SK-N-SH treated with all-trans-retinoic acid at 6 μM for 48 hours (cell line): ENCODE measurements at regions not wholly inside any gene's neighbourhood (a gene's known extent, or its start where the extent isn't known, plus 50 kb on each side); places are given as distances from the start of the nearest gene placed in this dataset.

Source experiments
- ATAC-seq: fragments of 200-7000 bp; cut with Tn5 transposase; 3 replicates; pipeline ENCODE4 v1.9.1; 2020; ENCODE audit warnings: mild to moderate bottlenecking, moderate library complexity
- ARNTL ChIP-seq: fragments of 450-650 bp; formaldehyde crosslinking; IDR thresholded peaks from 2 replicates; pipeline ENCODE4 v1.5.0; 2020; ENCODE audit warnings: low read depth, mild to moderate bottlenecking, moderate library complexity, borderline replicate concordance
- CSDC2 ChIP-seq: fragments of 250-450 bp; sonication (Bioruptor Pico); IDR thresholded peaks from 2 replicates; pipeline ENCODE4 v1.5.0; 2020; ENCODE audit warnings: mild to moderate bottlenecking, moderate library complexity
- ESRRG ChIP-seq: fragments of 250-450 bp; sonication (Bioruptor Pico); IDR thresholded peaks from 2 replicates; pipeline ENCODE4 v1.6.1; 2021; ENCODE audit warnings: mild to moderate bottlenecking
- GLIS3 ChIP-seq: fragments of 250-450 bp; sonication (Bioruptor Pico); IDR thresholded peaks from 2 replicates; pipeline ENCODE4 v1.5.0; 2020; ENCODE audit warnings: mild to moderate bottlenecking, moderate library complexity
- ISL1 ChIP-seq: fragments of 250-450 bp; sonication (Bioruptor Pico); IDR thresholded peaks from 2 replicates; pipeline ENCODE4 v2.1.2; 2022; ENCODE audit warnings: mild to moderate bottlenecking, moderate library complexity
- OSR1 ChIP-seq: fragments of 250-450 bp; sonication (Bioruptor Pico); IDR thresholded peaks from 2 replicates; pipeline ENCODE4 v1.8.0; 2022; ENCODE audit warnings: moderate library complexity, mild to moderate bottlenecking, inconsistent platforms
- PPARA ChIP-seq: fragments of 250-450 bp; sonication (Bioruptor Pico); IDR thresholded peaks from 2 replicates; pipeline ENCODE4 v1.5.0; 2020; ENCODE audit warnings: mild to moderate bottlenecking, borderline replicate concordance
- RARB ChIP-seq: fragments of 250-450 bp; sonication (Bioruptor Pico); IDR thresholded peaks from 2 replicates; pipeline ENCODE4 v1.8.0; 2021; ENCODE audit warnings: mild to moderate bottlenecking, moderate library complexity
- SNAI2 ChIP-seq: fragments of 250-450 bp; sonication (Bioruptor Pico); IDR thresholded peaks from 2 replicates; pipeline ENCODE4 v1.5.0; 2020; ENCODE audit warnings: mild to moderate bottlenecking, moderate library complexity
- TCF4 ChIP-seq: fragments of 250-450 bp; sonication (Bioruptor Pico); IDR thresholded peaks from 2 replicates; pipeline ENCODE4 v1.8.0; 2021; ENCODE audit warnings: mild to moderate bottlenecking, moderate library complexity, borderline replicate concordance
- TOX ChIP-seq: fragments of 250-450 bp; sonication (Bioruptor Pico); IDR thresholded peaks from 2 replicates; pipeline ENCODE4 v1.8.0; 2021; ENCODE audit warnings: mild to moderate bottlenecking, moderate library complexity, borderline replicate concordance
- ZFP3 ChIP-seq: fragments of 250-450 bp; sonication (Bioruptor Pico); IDR thresholded peaks from 2 replicates; pipeline ENCODE4 v1.5.0; 2020; ENCODE audit warnings: mild to moderate bottlenecking, moderate library complexity
- ZFP30 ChIP-seq: fragments of 450-650 bp; formaldehyde crosslinking; IDR thresholded peaks from 2 replicates; pipeline ENCODE4 v1.5.0; 2022; ENCODE audit warnings: mild to moderate bottlenecking, moderate library complexity
- ZNF565 ChIP-seq: fragments of 450-650 bp; formaldehyde crosslinking; conservative IDR thresholded peaks from 2 replicates; pipeline ENCODE4 v1.5.0; 2020; ENCODE audit warnings: low read depth, mild to moderate bottlenecking, moderate library complexity
- ZNF70 ChIP-seq: fragments of 450-650 bp; formaldehyde crosslinking; IDR thresholded peaks from 2 replicates; pipeline ENCODE4 v1.5.0; 2020; ENCODE audit warnings: mild to moderate bottlenecking, moderate library complexity
- ZNF8 ChIP-seq: fragments of 450-650 bp; formaldehyde crosslinking; IDR thresholded peaks from 2 replicates; pipeline ENCODE4 v1.5.0; 2020; ENCODE audit warnings: mild to moderate bottlenecking, moderate library complexity
- TF ChIP-seq, protein P1 (sequence below): fragments of 250-450 bp; sonication (Bioruptor Pico); IDR thresholded peaks from 2 replicates; pipeline ENCODE4 v1.5.1; 2021; ENCODE audit warnings: mild to moderate bottlenecking, moderate library complexity
- TF ChIP-seq, protein P2 (sequence below): fragments of 250-450 bp; sonication (Bioruptor Pico); IDR thresholded peaks from 2 replicates; pipeline ENCODE4 v1.5.0; 2020; ENCODE audit warnings: mild to moderate bottlenecking, moderate library complexity
- TF ChIP-seq, protein P3 (sequence below): fragments of 250-450 bp; sonication (Bioruptor Pico); IDR thresholded peaks from 2 replicates; pipeline ENCODE4 v1.5.1; 2020; ENCODE audit warnings: low read depth, mild to moderate bottlenecking, moderate library complexity
- TF ChIP-seq, protein P4 (sequence below): fragments of 250-450 bp; sonication (Bioruptor Pico); IDR thresholded peaks from 2 replicates; pipeline ENCODE4 v1.8.0; 2021; ENCODE audit warnings: low read depth, mild to moderate bottlenecking, moderate library complexity, borderline replicate concordance
- TF ChIP-seq, protein P5 (sequence below): fragments of 250-450 bp; sonication (Bioruptor Pico); IDR thresholded peaks from 2 replicates; pipeline ENCODE4 v1.8.0; 2020; ENCODE audit warnings: mild to moderate bottlenecking, moderate library complexity, borderline replicate concordance

DNA sequence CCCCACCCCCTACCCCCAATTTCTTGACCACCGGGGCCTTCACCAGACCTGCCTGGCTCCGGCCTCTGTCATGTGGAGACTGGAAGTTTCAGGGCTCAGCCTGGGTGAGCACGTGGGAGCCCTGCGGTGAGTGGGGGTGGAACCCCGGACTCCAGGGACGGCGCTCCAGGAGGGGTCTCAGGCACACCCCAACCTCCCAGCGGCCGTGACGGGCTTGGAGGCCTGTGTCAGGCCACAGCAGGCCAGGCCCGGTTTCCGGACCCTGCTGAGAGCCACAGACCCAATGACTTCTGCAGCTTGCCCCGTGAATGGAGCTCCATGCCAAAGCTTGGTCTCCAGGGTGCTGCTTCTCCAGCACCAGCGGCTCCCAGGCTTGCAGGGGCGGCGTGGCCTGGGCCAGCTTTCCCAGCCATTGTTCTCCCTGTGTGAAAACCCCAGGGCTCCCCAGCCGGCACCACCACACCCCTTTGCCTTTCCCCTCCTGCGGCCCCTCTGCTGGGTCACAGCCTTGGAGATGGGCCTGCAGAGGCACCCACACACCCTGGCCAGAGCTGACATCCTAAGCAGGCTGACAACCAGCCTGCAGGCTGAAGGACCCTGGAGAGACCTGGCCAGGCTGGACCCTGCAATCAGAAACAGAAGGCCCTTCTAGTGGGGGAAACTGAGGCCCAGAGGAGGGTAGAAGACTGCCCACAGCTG, 186.2 kb upstream of the C14orf180 start:
- ATAC-seq: no peak

DNA sequence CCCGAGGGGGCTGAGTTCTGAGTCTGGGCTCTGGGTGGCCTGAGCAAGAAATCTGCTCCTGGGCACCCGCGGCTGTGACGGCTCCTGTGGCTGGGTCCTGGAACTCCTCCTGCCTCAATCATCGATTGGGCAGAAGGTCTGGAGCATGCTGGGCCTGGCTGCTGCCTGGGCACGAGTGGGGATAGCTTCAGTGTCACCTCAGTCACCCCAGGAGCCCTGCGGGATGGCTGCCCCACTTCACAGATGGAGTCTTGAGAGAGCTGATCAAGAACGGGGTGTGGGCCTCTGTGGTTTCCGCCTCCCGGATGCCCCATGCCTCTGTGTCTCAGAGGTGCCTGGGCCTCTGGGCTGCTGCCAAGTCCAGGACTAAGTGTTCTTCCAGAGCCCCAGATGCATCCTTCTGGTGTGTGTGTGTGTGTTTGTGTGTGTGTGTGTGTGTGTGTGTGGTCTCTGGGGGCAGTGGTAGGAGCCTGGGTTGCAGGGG, 185.6 kb upstream of the C14orf180 start:
- ATAC-seq: no peak
- TF ChIP-seq TCF4 (CRISPR knock-in tag): peak; percentile 27; the same call in 1 of the 2 replicates
- TF ChIP-seq, protein P1, sequence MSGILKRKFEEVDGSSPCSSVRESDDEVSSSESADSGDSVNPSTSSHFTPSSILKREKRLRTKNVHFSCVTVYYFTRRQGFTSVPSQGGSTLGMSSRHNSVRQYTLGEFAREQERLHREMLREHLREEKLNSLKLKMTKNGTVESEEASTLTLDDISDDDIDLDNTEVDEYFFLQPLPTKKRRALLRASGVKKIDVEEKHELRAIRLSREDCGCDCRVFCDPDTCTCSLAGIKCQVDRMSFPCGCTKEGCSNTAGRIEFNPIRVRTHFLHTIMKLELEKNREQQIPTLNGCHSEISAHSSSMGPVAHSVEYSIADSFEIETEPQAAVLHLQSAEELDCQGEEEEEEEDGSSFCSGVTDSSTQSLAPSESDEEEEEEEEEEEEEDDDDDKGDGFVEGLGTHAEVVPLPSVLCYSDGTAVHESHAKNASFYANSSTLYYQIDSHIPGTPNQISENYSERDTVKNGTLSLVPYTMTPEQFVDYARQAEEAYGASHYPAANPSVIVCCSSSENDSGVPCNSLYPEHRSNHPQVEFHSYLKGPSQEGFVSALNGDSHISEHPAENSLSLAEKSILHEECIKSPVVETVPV: no peak

More for the DNA sequence above, 186.2 kb upstream of the C14orf180 start:
- no peak for TF ChIP-seq ESRRG (CRISPR knock-in tag)
- no peak for TF ChIP-seq ISL1
- TF ChIP-seq, protein P1: no peak
- TF ChIP-seq, protein P2, sequence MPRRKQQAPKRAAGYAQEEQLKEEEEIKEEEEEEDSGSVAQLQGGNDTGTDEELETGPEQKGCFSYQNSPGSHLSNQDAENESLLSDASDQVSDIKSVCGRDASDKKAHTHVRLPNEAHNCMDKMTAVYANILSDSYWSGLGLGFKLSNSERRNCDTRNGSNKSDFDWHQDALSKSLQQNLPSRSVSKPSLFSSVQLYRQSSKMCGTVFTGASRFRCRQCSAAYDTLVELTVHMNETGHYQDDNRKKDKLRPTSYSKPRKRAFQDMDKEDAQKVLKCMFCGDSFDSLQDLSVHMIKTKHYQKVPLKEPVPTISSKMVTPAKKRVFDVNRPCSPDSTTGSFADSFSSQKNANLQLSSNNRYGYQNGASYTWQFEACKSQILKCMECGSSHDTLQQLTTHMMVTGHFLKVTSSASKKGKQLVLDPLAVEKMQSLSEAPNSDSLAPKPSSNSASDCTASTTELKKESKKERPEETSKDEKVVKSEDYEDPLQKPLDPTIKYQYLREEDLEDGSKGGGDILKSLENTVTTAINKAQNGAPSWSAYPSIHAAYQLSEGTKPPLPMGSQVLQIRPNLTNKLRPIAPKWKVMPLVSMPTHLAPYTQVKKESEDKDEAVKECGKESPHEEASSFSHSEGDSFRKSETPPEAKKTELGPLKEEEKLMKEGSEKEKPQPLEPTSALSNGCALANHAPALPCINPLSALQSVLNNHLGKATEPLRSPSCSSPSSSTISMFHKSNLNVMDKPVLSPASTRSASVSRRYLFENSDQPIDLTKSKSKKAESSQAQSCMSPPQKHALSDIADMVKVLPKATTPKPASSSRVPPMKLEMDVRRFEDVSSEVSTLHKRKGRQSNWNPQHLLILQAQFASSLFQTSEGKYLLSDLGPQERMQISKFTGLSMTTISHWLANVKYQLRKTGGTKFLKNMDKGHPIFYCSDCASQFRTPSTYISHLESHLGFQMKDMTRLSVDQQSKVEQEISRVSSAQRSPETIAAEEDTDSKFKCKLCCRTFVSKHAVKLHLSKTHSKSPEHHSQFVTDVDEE (CRISPR knock-in tag): no peak
- TF ChIP-seq, protein P3, sequence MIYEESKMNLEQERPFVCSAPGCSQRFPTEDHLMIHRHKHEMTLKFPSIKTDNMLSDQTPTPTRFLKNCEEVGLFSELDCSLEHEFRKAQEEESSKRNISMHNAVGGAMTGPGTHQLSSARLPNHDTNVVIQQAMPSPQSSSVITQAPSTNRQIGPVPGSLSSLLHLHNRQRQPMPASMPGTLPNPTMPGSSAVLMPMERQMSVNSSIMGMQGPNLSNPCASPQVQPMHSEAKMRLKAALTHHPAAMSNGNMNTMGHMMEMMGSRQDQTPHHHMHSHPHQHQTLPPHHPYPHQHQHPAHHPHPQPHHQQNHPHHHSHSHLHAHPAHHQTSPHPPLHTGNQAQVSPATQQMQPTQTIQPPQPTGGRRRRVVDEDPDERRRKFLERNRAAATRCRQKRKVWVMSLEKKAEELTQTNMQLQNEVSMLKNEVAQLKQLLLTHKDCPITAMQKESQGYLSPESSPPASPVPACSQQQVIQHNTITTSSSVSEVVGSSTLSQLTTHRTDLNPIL (CRISPR knock-in tag): no peak
- no peak for TF ChIP-seq ZNF565 (CRISPR knock-in tag)
- TF ChIP-seq, protein P4, sequence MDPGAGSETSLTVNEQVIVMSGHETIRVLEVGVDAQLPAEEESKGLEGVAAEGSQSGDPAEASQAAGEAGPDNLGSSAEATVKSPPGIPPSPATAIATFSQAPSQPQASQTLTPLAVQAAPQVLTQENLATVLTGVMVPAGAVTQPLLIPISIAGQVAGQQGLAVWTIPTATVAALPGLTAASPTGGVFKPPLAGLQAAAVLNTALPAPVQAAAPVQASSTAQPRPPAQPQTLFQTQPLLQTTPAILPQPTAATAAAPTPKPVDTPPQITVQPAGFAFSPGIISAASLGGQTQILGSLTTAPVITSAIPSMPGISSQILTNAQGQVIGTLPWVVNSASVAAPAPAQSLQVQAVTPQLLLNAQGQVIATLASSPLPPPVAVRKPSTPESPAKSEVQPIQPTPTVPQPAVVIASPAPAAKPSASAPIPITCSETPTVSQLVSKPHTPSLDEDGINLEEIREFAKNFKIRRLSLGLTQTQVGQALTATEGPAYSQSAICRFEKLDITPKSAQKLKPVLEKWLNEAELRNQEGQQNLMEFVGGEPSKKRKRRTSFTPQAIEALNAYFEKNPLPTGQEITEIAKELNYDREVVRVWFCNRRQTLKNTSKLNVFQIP: no peak
- TF ChIP-seq ZFP30 (CRISPR knock-in tag): no peak
- TF ChIP-seq, protein P5, sequence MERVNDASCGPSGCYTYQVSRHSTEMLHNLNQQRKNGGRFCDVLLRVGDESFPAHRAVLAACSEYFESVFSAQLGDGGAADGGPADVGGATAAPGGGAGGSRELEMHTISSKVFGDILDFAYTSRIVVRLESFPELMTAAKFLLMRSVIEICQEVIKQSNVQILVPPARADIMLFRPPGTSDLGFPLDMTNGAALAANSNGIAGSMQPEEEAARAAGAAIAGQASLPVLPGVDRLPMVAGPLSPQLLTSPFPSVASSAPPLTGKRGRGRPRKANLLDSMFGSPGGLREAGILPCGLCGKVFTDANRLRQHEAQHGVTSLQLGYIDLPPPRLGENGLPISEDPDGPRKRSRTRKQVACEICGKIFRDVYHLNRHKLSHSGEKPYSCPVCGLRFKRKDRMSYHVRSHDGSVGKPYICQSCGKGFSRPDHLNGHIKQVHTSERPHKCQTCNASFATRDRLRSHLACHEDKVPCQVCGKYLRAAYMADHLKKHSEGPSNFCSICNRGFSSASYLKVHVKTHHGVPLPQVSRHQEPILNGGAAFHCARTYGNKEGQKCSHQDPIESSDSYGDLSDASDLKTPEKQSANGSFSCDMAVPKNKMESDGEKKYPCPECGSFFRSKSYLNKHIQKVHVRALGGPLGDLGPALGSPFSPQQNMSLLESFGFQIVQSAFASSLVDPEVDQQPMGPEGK: no peak
- TF ChIP-seq PPARA: no peak
- no peak for TF ChIP-seq TCF4 (CRISPR knock-in tag)
- TF ChIP-seq ZNF8 (CRISPR knock-in tag): no peak
- no peak for TF ChIP-seq CSDC2
- TF ChIP-seq TOX: no peak
- no peak for TF ChIP-seq ZNF70
- no peak for TF ChIP-seq OSR1 (CRISPR knock-in tag)
- TF ChIP-seq SNAI2 (CRISPR knock-in tag): no peak
- no peak for TF ChIP-seq ZFP3 (CRISPR knock-in tag)

DNA sequence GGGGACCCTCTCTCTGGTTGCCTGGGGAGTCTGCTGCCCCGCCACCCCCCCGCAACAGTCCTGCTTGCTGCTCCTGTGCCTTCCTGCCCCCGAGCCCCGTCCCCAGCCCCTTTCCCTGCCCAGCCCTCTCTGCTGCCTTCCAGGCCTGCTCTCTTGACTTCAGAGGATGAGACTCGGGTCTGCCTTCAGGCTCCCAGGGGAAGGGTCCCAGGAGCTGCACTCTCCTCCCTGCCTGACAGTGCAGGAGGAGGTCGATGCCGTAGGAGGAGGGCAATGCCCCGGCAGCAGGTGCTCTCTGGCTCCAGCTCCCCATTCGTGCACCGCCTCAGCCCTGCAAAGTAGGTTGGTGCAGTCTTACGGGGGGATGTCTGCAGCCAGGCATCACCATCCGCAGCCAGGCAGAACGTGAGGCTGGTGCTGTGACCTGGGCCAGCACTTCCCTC, 185.1 kb upstream of the C14orf180 start:
- no peak for ATAC-seq
- TF ChIP-seq ZNF70 (no peak), GLIS3 (CRISPR knock-in tag) (no peak), TOX (no peak), ARNTL (CRISPR knock-in tag) (no peak), RARB (CRISPR knock-in tag) (no peak), PPARA (no peak), TCF4 (CRISPR knock-in tag) (no peak), ZNF565 (CRISPR knock-in tag) (no peak)
- TF ChIP-seq, protein P1: no peak
- TF ChIP-seq, protein P4: no peak
- TF ChIP-seq, protein P3 (CRISPR knock-in tag): no peak
